Activated T-helper 2 cell treated with anti-CD3 and anti-CD28 coated beads, Interferon-gamma antibody, Interleukin-2, Interleukin-4, amounts not matched to agents 10 μg/mL and 5 μg/mL and 100 μg/mL, durations not matched to agents 14 hours and 24 hours and 36 hours (primary cell): ENCODE measurements at regions not wholly inside any gene's neighbourhood (a gene's known extent, or its start where the extent isn't known, plus 50 kb on each side); places are given as distances from the start of the nearest gene placed in this dataset.
A peak's percentile ranks its signal among the peaks of the same experiment; 100 is the strongest.

Source experiments
- DNase-seq: peaks from one replicate; pipeline ENCODE4 v3.0.0; 2021; ENCODE audit warnings: low spot score
- H3K27ac Mint-ChIP-seq: one replicate; pipeline ENCODE4 v1.8.0; 2021; ENCODE audit warnings: mixed read lengths
- H3K27me3 Mint-ChIP-seq: one replicate; pipeline ENCODE4 v1.8.0; 2021; ENCODE audit warnings: low read depth, mixed read lengths
- H3K36me3 Mint-ChIP-seq: one replicate; pipeline ENCODE4 v1.8.0; 2021; ENCODE audit warnings: low read depth, mixed read lengths
- H3K4me1 Mint-ChIP-seq: one replicate; pipeline ENCODE4 v1.8.0; 2021; ENCODE audit warnings: low read depth, mixed read lengths
- H3K4me3 Mint-ChIP-seq: one replicate; pipeline ENCODE4 v1.8.0; 2021; ENCODE audit warnings: low read depth, mild to moderate bottlenecking, moderate library complexity, mixed read lengths
- H3K9me3 Mint-ChIP-seq: one replicate; pipeline ENCODE4 v1.8.0; 2021; ENCODE audit warnings: mixed read lengths
- intact Hi-C: fragments of 100-400 bp; cut with micrococcal nuclease; formaldehyde crosslinking; loops from one replicate; pipeline ENCODE4 v1.15.1; 2023

DNA sequence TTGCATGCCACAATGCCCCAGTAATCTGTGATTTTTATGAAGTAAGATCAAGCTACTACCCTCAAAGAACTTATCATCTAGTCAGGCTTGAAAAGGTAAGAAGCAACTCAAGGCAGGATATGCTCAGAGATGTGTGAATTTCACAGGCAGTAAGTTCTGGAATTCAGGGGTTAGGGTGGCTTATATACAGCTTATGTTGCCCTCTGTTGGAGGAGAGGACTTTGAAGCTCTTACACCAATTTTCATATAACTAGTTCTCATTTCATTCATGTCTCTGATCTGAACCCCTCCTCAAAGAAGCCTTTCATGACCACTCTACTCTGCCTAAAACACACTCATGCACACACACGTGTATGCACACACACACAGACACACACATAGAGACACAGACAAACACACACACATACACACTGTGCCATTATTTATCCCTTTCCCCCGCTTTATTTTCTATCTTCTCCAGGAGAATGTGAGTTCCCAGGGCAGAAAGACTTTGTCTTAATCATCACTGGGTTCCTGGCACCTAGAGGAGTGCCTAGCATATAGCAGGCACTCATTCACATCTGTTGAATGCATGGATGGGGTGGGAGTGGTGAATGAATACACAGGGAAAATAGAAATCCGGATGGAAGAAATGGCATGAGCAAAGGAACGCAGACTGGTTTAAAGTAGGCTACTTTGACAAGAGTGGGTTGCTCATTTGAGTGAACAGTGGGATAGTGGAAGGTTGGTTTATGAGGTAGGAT, 220.7 kb upstream of the ZBED5 start:
- H3K4me3 Mint-ChIP-seq: no peak overlapping the region
- intact Hi-C loops: no loop called here
- H3K27me3 Mint-ChIP-seq: peaks cover 1% of the 10 kb centered on the region
- H3K4me1 Mint-ChIP-seq: peaks cover 15% of the 10 kb centered on the region
- H3K9me3 Mint-ChIP-seq: no peaks in the 10 kb centered on the region
- no peaks in the 10 kb centered on the region for H3K36me3 Mint-ChIP-seq
- no peak for DNase-seq
- no peak overlapping the region for H3K27ac Mint-ChIP-seq

DNA sequence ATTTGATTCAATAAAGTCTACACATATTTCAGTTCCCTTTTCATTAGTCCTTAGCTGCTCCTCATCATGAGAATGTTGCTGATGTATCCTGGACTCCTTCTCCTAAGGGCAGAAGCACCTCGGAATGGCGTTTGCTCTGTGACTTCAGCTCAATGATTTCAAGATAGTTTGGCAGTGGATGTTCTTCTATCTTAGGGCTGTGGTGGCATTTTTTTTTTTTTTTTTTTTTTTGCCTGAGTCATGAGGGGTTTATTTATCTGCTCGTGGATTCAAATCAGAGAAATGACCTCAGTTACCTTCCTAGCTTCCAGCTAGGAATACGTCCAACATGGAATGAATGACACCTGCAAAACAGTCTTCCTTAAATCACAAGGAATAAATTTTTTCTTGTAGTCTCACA, 220.0 kb upstream of the ZBED5 start:
- H3K9me3 Mint-ChIP-seq: no peaks in the 10 kb centered on the region
- intact Hi-C loops: no loop called here
- no peak overlapping the region for H3K4me3 Mint-ChIP-seq
- H3K27me3 Mint-ChIP-seq: peaks cover 1% of the 10 kb centered on the region
- H3K36me3 Mint-ChIP-seq: no peaks in the 10 kb centered on the region
- DNase-seq: no peak
- no peak overlapping the region for H3K27ac Mint-ChIP-seq
- H3K4me1 Mint-ChIP-seq: peaks cover 20% of the 10 kb centered on the region

DNA sequence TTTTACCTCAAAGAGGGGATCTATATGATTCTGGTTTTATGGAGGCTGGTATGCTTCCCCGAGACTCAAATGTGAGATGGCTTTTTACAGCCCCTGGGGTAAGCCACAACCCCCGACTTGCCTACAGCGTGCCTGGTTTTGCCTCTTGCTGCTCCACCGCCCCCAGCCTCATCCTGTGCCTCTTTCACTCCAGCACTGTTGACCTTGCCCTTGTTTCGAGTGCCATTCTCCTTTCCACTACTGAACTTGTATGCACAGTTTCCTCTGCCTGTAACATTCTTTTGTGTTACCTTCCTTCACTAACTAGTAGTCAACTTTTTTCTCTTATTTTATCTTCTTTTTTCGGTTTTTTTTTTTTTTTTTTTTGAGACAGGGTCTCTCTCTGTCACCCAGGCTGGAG, 219.0 kb upstream of the ZBED5 start:
- Mint-ChIP-seq H3K36me3 (no peaks in the 10 kb centered on the region), H3K9me3 (no peaks in the 10 kb centered on the region), H3K27ac (peak overlapping the region; percentile 6), H3K4me1 (peaks cover 20% of the 10 kb centered on the region), H3K27me3 (peaks cover 1% of the 10 kb centered on the region), H3K4me3 (no peak overlapping the region)
- no peak for DNase-seq
- intact Hi-C loops: no loop called here

- H3K4me3 Mint-ChIP-seq: no peak overlapping the region
- no peak for DNase-seq
- H3K4me1 Mint-ChIP-seq: peaks cover 20% of the 10 kb centered on the region
- H3K36me3 Mint-ChIP-seq: no peaks in the 10 kb centered on the region
- no peaks in the 10 kb centered on the region for H3K9me3 Mint-ChIP-seq
- H3K27ac Mint-ChIP-seq: peak overlapping the region; percentile 49
- peaks cover 1% of the 10 kb centered on the region for H3K27me3 Mint-ChIP-seq
- intact Hi-C loops: no loop called here
These were observed 218.4 kb upstream of the ZBED5 start for GRCh38 chr11:11076276-11076675.

DNA sequence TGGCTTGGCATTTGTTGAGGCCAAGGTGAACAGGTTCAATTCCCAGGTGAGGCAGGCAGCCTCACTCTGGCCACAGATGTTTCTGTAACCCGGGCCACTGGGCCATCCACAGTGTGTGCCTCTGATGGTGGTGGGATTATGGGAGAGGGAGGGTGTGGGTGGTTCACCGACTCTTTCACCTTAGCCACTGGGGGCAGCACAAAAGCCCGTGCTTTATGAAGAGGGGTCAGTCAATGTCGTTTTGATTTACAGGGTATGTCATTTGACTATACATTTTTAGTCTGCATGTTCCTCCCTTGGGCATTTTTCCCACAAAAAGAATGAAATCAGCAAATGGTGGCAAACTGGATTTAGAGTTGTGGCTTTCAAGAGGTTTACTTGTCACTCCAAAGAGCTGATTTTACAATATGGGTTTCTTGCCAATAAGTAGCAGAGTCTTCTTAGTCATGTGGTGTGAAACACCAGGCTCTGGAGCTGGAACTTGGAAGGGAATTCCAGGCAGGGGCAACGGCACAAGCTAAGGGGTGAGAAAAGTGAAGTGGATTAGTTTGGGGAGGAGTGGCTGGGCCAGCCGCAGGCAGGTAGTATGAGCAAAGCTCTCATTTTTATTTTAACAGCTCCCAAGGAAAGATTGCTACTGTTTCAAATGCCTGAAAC, 217.8 kb upstream of the ZBED5 start:
- Mint-ChIP-seq H3K4me1 (peaks cover 20% of the 10 kb centered on the region), H3K9me3 (no peaks in the 10 kb centered on the region), H3K27me3 (no peaks in the 10 kb centered on the region), H3K27ac (peak overlapping the region; percentile 29), H3K4me3 (no peak overlapping the region), H3K36me3 (no peaks in the 10 kb centered on the region)
- intact Hi-C loops: no loop called here
- no peak for DNase-seq

DNA sequence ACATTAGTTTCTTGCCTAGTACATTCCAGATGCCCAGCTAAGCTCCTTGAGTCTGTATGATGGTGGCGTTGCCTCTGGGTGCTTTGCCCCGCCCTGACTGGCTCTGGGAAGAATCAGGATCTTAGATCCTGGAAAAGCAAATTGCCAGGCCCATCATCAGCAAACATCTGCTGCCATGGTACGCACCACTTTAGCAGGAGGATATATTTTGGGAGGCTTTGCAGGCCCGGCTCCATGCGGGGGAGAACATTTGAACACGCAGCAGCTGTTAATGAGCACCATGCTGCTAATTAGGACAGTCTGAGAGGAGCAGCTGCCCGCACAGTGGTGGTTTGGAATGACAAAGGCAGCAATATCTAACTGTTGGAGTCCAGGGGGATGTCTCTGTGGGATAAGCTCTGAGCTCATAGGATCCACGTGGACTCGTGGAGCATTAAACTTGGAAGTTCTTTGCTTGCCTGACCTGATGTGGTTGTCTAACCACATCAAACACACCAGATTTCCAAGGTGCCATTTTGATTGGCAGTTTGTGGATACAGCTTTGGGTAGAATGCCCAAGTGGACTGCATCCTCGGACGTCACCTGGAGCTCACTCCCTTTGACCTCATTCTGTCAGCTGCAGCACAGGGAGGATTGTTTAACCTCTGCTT, 217.0 kb upstream of the ZBED5 start:
- Mint-ChIP-seq H3K4me3 (no peak overlapping the region), H3K9me3 (no peaks in the 10 kb centered on the region), H3K27ac (no peak overlapping the region), H3K27me3 (no peaks in the 10 kb centered on the region), H3K36me3 (no peaks in the 10 kb centered on the region), H3K4me1 (peaks cover 20% of the 10 kb centered on the region)
- no peak for DNase-seq
- intact Hi-C loops: no loop called here

DNA sequence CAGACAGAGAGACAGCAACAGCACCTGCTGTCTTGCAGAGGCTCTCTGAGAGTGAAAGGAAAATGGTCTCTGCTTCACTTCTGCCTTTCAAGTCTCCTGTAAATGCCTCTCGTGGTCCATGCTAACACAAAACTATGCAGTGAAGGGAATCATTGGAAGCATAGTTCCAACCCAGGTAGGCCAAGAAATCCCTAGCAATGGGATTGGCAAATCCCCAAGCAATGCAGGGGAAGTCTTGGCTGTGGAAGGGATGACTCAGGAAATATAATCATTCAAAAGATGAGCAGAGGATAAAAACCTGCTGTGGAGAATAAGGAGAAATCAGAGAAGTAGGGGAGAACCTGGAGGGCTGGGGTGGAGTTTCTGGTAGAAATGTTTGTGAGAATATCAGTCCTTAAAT, 216.1 kb upstream of the ZBED5 start:
- H3K27me3 Mint-ChIP-seq: no peaks in the 10 kb centered on the region
- DNase-seq: no peak
- no peak overlapping the region for H3K27ac Mint-ChIP-seq
- no peaks in the 10 kb centered on the region for H3K36me3 Mint-ChIP-seq
- intact Hi-C loops: no loop called here
- peaks cover 20% of the 10 kb centered on the region for H3K4me1 Mint-ChIP-seq
- H3K4me3 Mint-ChIP-seq: no peak overlapping the region
- H3K9me3 Mint-ChIP-seq: no peaks in the 10 kb centered on the region

DNA sequence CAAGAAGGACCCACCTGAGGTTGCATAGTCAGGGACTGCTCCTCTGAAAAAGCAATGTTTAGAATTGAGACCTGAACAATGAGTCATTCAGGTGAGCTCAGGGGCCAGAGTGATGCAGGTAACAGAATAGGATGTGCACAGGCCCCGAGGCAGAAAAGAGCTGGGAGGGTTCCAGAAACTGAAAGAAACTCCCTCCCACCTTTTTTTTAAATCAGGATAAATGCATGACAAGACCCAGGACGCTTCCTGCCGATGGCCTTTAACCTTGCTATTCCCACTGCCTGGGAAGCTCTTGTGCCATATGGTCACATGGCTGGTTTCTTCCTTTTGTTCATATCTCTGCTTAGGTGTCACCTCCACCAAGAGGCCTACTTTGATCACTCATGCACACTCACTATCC, 214.2 kb upstream of the ZBED5 start:
- Mint-ChIP-seq H3K9me3 (no peaks in the 10 kb centered on the region), H3K27me3 (no peaks in the 10 kb centered on the region), H3K27ac (no peak overlapping the region), H3K4me3 (no peak overlapping the region), H3K36me3 (no peaks in the 10 kb centered on the region), H3K4me1 (peaks cover 19% of the 10 kb centered on the region)
- intact Hi-C loops: no loop called here
- DNase-seq: no peak

DNA sequence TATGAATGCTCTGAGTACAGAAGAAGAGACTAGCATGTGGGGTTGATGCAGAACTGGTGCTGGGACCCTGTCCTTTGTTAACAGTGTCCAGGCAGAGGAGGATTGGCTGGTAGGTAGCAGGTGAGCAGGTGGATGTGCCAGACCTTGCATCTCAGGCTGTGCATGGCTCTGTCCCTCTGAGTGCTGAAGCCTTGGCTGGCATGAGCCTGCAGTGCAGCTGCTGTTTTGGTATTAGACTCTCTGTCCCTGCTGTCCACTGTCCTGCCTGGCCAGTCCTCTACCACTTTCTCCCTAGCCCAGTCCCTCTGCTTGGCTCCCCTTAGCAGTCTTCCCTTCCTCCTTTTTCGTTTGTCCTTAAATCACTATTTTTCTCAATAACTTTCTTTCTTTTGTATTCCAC, 213.6 kb upstream of the ZBED5 start:
- Mint-ChIP-seq H3K27ac (no peak overlapping the region), H3K9me3 (no peaks in the 10 kb centered on the region), H3K4me1 (peaks cover 16% of the 10 kb centered on the region), H3K36me3 (no peaks in the 10 kb centered on the region), H3K4me3 (no peak overlapping the region), H3K27me3 (no peaks in the 10 kb centered on the region)
- intact Hi-C loops: no loop called here
- no peak for DNase-seq

DNA sequence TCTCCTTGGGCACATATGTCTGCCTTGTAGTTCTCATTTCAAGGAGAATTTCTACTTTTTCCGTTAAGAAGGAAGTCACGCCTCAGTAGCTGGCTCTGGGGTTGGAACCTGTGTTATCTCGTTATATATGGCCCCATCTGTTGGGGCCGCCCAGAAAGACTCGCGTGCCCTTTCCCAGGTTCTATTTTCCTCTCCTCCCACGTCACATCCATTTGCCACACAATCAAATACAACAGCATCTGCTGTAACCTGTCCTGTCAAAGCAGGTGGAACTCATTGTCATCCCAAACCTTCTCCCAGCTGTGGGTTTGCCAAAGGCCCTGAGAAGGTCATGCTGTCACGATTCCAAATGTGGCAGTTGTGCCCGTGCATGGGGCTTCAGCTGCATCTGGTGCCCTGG, 213.1 kb upstream of the ZBED5 start:
- no peaks in the 10 kb centered on the region for H3K36me3 Mint-ChIP-seq
- peaks cover 11% of the 10 kb centered on the region for H3K4me1 Mint-ChIP-seq
- intact Hi-C loops: no loop called here
- no peak overlapping the region for H3K27ac Mint-ChIP-seq
- no peak for DNase-seq
- no peaks in the 10 kb centered on the region for H3K27me3 Mint-ChIP-seq
- no peaks in the 10 kb centered on the region for H3K9me3 Mint-ChIP-seq
- no peak overlapping the region for H3K4me3 Mint-ChIP-seq

DNA sequence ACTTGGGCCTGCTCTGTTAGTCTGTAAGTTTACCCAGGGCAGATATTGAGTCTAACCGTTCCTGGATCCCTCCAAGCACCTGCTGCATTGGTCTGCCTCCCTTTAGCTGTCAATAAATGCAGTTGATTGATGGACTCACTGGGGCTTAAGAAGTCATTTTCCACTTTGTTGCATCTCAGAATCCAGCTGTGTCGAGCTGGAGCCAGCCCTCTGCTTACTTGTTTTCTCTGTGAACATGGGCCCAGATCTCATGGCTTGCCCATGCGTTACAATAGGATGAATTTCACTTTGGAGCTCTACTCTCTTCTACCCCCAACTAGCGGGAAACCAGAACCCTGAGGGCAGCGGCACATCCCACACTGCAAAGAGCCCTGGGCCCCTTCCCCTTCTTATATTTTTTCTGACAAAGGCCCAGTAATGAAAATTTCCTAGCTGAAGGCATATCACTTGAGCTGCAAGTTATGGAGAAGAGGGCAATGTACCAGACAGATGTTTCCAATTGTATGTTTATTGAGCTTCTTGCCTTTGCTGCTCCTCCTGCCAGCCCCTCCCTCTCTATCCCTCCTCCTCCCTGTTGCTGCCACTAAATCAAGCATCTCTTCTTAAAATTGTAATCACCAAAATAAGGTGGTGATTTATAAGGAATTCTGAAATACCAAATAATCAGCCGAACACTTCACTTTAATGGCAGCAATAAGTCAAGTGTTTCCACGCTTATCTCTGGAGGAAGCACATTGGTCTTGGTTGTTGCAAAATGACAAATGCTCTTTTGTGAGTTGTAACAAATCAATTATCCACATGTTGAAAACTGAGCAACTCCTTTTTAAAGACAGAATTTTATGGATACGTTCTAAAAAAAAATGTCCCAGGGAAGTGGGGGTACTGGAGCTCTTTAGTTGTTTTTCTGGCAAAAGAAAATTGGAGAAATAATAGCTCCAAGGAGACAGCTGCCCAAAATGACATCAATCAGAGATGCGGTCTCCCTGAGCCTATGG, 212.3 kb upstream of the ZBED5 start:
- DNase-seq: no peak
- no peak overlapping the region for H3K4me3 Mint-ChIP-seq
- H3K27me3 Mint-ChIP-seq: no peaks in the 10 kb centered on the region
- intact Hi-C loops: no loop called here
- no peaks in the 10 kb centered on the region for H3K9me3 Mint-ChIP-seq
- peaks cover 8% of the 10 kb centered on the region for H3K4me1 Mint-ChIP-seq
- H3K27ac Mint-ChIP-seq: no peak overlapping the region
- no peaks in the 10 kb centered on the region for H3K36me3 Mint-ChIP-seq

- Mint-ChIP-seq H3K9me3 (no peaks in the 10 kb centered on the region), H3K4me1 (peaks cover 1% of the 10 kb centered on the region), H3K27me3 (peaks cover 2% of the 10 kb centered on the region), H3K36me3 (no peaks in the 10 kb centered on the region), H3K4me3 (no peak overlapping the region), H3K27ac (no peak overlapping the region)
- intact Hi-C loops: no loop called here
- no peak for DNase-seq
These were observed 210.3 kb upstream of the ZBED5 start for GRCh38 chr11:11068113-11068512.
